ENCODE measurements at regions not wholly inside any gene's neighbourhood (a gene's known extent, or its start where the extent isn't known, plus 50 kb on each side); places are given as distances from the start of the nearest gene placed in this dataset.

- TF ChIP-seq POLR2AphosphoS5 (IDR thresholded peaks at IDR 0.05; ENCODE audit: low read depth, low read length) (no peak), POLR2A (IDR thresholded peaks at IDR 0.05; ENCODE audit: low read depth, low read length) (no peak), TAF1 (IDR thresholded peaks at IDR 0.05; ENCODE audit: borderline replicate concordance, low read depth, low read length) (no peak)
Observed at GRCh38 chr11:29319210-29319609, 697.6 kb downstream of the KCNA4 start.
